ENCODE measurements at regions not wholly inside any gene's neighbourhood (a gene's known extent, or its start where the extent isn't known, plus 50 kb on each side); places are given as distances from the start of the nearest gene placed in this dataset.
"Not testable (repeated sequence)": the region's sequence is repeated elsewhere in the genome, so short reads cannot be mapped to it uniquely, and the experiment has no call there.

DNA sequence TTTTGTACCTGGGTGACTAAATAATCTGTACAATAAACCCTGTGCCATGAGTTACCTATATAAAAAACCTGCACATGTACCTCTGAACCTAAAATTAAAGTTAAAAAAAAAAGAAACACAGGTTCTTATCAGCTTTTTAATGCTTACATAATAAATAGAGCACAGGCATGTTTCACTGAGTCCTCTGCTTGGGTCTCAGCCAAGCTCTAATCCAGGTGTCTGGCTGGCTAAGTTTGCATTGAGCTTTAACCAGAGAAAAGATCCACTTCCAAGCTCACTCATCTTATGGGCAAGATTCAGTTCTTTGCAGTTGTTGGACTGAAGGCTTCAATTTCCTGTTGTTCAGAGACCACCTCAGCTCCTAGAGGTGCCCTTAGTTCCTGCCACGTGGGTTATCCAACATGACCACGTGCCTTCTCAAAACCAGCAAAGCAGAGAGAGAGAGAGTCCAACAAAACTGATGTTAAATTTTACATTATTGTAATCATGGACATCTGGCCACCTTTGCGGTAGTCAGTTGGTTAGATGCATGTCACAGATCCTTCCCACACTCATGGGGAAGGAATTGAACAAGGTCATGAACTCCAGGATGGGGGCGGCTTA lies 68.2 kb upstream of the TMPRSS2 start:
- no peak overlapping the region for H3K4me3 ChIP-seq (ENCODE audit: low read length)
- no peaks in the 10 kb centered on the region for H3K27me3 ChIP-seq (ENCODE audit: insufficient read depth, low read length)
- no peaks in the 10 kb centered on the region for H3K4me1 ChIP-seq (ENCODE audit: insufficient read depth, low read length)
- H3K9me3 ChIP-seq (ENCODE audit: low read length): peaks cover 2% of the 10 kb centered on the region
- no peaks in the 10 kb centered on the region for H3K36me3 ChIP-seq (ENCODE audit: insufficient read depth, low read length)
- H2AFZ ChIP-seq (ENCODE audit: low read depth, low read length): no peak overlapping the region

GRCh38 chr21:41573902-41574690 lies 66.1 kb upstream of the TMPRSS2 start:
- Histone ChIP-seq H3K27me3 (ENCODE audit: insufficient read depth, low read length) (no peaks in the 10 kb centered on the region), H3K36me3 (ENCODE audit: insufficient read depth, low read length) (no peaks in the 10 kb centered on the region), H3K9me3 (ENCODE audit: low read length) (peaks cover 2% of the 10 kb centered on the region), H3K4me3 (ENCODE audit: low read length) (no peak overlapping the region), H3K4me1 (ENCODE audit: insufficient read depth, low read length) (no peaks in the 10 kb centered on the region), H2AFZ (ENCODE audit: low read depth, low read length) (no peak overlapping the region)

- Histone ChIP-seq H3K36me3 (ENCODE audit: insufficient read depth, low read length) (no peaks in the 10 kb centered on the region), H2AFZ (ENCODE audit: low read depth, low read length) (no peak overlapping the region), H3K4me3 (ENCODE audit: low read length) (no peak overlapping the region), H3K4me1 (ENCODE audit: insufficient read depth, low read length) (no peaks in the 10 kb centered on the region), H3K27me3 (ENCODE audit: insufficient read depth, low read length) (no peaks in the 10 kb centered on the region), H3K9me3 (ENCODE audit: low read length) (peaks cover 2% of the 10 kb centered on the region)
Observed at GRCh38 chr21:41571938-41572510, 64.1 kb upstream of the TMPRSS2 start.

GRCh38 chr21:41570791-41571355 lies 62.9 kb upstream of the TMPRSS2 start:
- Histone ChIP-seq H3K36me3 (ENCODE audit: insufficient read depth, low read length) (no peaks in the 10 kb centered on the region), H3K27me3 (ENCODE audit: insufficient read depth, low read length) (no peaks in the 10 kb centered on the region), H3K4me3 (ENCODE audit: low read length) (no peak overlapping the region), H2AFZ (ENCODE audit: low read depth, low read length) (no peak overlapping the region), H3K9me3 (ENCODE audit: low read length) (peaks cover 2% of the 10 kb centered on the region), H3K4me1 (ENCODE audit: insufficient read depth, low read length) (no peaks in the 10 kb centered on the region)

GRCh38 chr21:41568606-41569385 lies 60.8 kb upstream of the TMPRSS2 start:
- H3K4me3 ChIP-seq (ENCODE audit: low read length): no peak overlapping the region
- no peaks in the 10 kb centered on the region for H3K27me3 ChIP-seq (ENCODE audit: insufficient read depth, low read length)
- no peak overlapping the region for H2AFZ ChIP-seq (ENCODE audit: low read depth, low read length)
- H3K36me3 ChIP-seq (ENCODE audit: insufficient read depth, low read length): no peaks in the 10 kb centered on the region
- peaks cover 2% of the 10 kb centered on the region for H3K9me3 ChIP-seq (ENCODE audit: low read length)
- no peaks in the 10 kb centered on the region for H3K4me1 ChIP-seq (ENCODE audit: insufficient read depth, low read length)

- no peaks in the 10 kb centered on the region for H3K4me1 ChIP-seq (ENCODE audit: insufficient read depth, low read length)
- H3K4me3 ChIP-seq (ENCODE audit: low read length): no peak overlapping the region
- no peaks in the 10 kb centered on the region for H3K27me3 ChIP-seq (ENCODE audit: insufficient read depth, low read length)
- H2AFZ ChIP-seq (ENCODE audit: low read depth, low read length): no peak overlapping the region
- peaks cover 2% of the 10 kb centered on the region for H3K9me3 ChIP-seq (ENCODE audit: low read length)
- H3K36me3 ChIP-seq (ENCODE audit: insufficient read depth, low read length): no peaks in the 10 kb centered on the region
Observed at GRCh38 chr21:41567901-41568510, 60.0 kb upstream of the TMPRSS2 start.

GRCh38 chr21:41567237-41567636 lies 59.3 kb upstream of the TMPRSS2 start:
- not testable (repeated sequence) for H3K36me3 ChIP-seq (ENCODE audit: insufficient read depth, low read length); H3K27me3 ChIP-seq (ENCODE audit: insufficient read depth, low read length); H3K9me3 ChIP-seq (ENCODE audit: low read length); H3K4me3 ChIP-seq (ENCODE audit: low read length); H2AFZ ChIP-seq (ENCODE audit: low read depth, low read length); H3K4me1 ChIP-seq (ENCODE audit: insufficient read depth, low read length)

- Histone ChIP-seq H3K4me3 (ENCODE audit: low read length) (no peak overlapping the region), H3K36me3 (ENCODE audit: insufficient read depth, low read length) (no peaks in the 10 kb centered on the region), H2AFZ (ENCODE audit: low read depth, low read length) (no peak overlapping the region), H3K4me1 (ENCODE audit: insufficient read depth, low read length) (no peaks in the 10 kb centered on the region), H3K27me3 (ENCODE audit: insufficient read depth, low read length) (no peaks in the 10 kb centered on the region), H3K9me3 (ENCODE audit: low read length) (no peaks in the 10 kb centered on the region)
Observed at GRCh38 chr21:41566500-41567014, 58.6 kb upstream of the TMPRSS2 start.

GRCh38 chr21:41565550-41565949 lies 57.6 kb upstream of the TMPRSS2 start:
- Histone ChIP-seq H3K4me3 (ENCODE audit: low read length) (no peak overlapping the region), H3K27me3 (ENCODE audit: insufficient read depth, low read length) (no peaks in the 10 kb centered on the region), H3K36me3 (ENCODE audit: insufficient read depth, low read length) (no peaks in the 10 kb centered on the region), H3K4me1 (ENCODE audit: insufficient read depth, low read length) (no peaks in the 10 kb centered on the region), H2AFZ (ENCODE audit: low read depth, low read length) (no peak overlapping the region), H3K9me3 (ENCODE audit: low read length) (no peaks in the 10 kb centered on the region)

- Histone ChIP-seq H3K36me3 (ENCODE audit: insufficient read depth, low read length) (no peaks in the 10 kb centered on the region), H3K27me3 (ENCODE audit: insufficient read depth, low read length) (no peaks in the 10 kb centered on the region), H3K4me3 (ENCODE audit: low read length) (no peak overlapping the region), H3K4me1 (ENCODE audit: insufficient read depth, low read length) (no peaks in the 10 kb centered on the region), H2AFZ (ENCODE audit: low read depth, low read length) (no peak overlapping the region), H3K9me3 (ENCODE audit: low read length) (no peaks in the 10 kb centered on the region)
Observed at GRCh38 chr21:41564871-41565274, 56.9 kb upstream of the TMPRSS2 start.

DNA sequence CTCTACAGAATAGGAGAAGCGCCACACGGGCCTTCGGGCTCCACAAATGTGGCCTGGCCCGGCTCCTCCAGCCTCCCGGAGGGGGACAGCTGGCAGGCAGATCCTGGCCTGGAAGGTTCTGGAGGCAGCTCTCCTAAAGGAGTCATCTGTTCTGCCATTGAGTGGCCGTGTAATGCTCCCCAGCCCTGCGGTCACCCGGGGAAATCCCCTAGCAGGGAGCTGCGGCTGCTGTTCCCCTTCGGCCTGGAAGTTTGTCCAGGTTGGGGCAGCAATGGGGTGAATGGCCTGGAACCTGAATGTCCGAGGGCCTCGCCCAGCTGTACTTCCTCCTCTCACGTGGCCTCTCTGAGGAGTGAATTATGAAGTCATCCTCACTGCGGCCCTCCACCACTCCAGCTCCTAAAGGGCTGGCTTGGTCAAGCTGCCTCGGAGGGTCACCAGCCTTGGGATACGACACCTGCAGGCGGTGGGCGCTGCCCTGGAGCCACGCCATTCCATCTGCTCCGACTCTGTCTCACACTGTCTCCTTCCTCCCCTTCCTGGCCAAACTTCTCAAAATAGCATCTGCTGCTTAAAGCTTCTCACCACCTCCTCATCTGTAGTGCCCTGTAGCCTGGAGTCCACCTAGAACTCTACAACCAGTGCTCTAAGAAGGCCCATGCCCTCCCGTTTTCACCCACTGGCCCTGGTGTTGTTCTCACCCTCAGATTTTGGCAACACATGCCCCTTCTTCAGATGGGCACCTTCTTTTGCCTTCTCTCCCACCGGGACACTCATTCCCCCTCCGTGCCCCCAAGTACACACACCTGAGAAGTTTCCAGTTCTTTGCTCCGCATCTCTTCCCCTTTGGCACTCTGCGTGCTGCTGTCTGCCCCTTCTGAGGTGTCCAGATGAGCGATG lies 54.4 kb upstream of the TMPRSS2 start:
- Histone ChIP-seq H3K4me3 (ENCODE audit: low read length) (no peak overlapping the region), H2AFZ (ENCODE audit: low read depth, low read length) (no peak overlapping the region), H3K9me3 (ENCODE audit: low read length) (no peaks in the 10 kb centered on the region), H3K27me3 (ENCODE audit: insufficient read depth, low read length) (no peaks in the 10 kb centered on the region), H3K4me1 (ENCODE audit: insufficient read depth, low read length) (no peaks in the 10 kb centered on the region), H3K36me3 (ENCODE audit: insufficient read depth, low read length) (no peaks in the 10 kb centered on the region)

DNA sequence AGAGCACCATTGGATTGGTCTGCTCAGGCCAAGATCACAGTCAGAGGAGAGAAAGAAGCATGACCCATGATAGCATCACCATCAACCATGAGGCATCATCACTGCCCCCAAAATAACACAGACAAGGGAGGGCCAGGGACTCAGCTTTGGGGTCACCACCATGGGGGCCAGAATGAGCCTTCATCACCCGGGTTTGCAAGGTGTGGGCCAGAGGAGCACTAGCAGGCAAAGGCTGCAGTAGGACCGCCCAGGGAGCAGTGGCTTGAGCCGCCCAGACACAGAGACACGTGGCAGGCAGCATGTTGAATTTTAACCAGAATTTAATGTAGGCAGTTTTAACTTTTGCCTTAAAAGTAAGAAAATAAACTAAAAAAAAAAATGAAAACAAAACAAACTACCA lies 53.7 kb upstream of the TMPRSS2 start:
- H3K27me3 ChIP-seq (ENCODE audit: insufficient read depth, low read length): no peaks in the 10 kb centered on the region
- H2AFZ ChIP-seq (ENCODE audit: low read depth, low read length): no peak overlapping the region
- H3K36me3 ChIP-seq (ENCODE audit: insufficient read depth, low read length): no peaks in the 10 kb centered on the region
- no peaks in the 10 kb centered on the region for H3K4me1 ChIP-seq (ENCODE audit: insufficient read depth, low read length)
- no peaks in the 10 kb centered on the region for H3K9me3 ChIP-seq (ENCODE audit: low read length)
- H3K4me3 ChIP-seq (ENCODE audit: low read length): no peak overlapping the region
